WERI-Rb-1 (cell line): ENCODE measurements at regions not wholly inside any gene's neighbourhood (a gene's known extent, or its start where the extent isn't known, plus 50 kb on each side); places are given as distances from the start of the nearest gene placed in this dataset.

Experiments
- DNase-seq: peaks from one replicate; pipeline ENCODE4 v3.0.0-alpha.2; 2020
- H3K27ac ChIP-seq: fragments of 250-450 bp; sonication (Bioruptor Pico); 2 replicates; pipeline ENCODE4 v1.5.1; 2020; ENCODE audit warnings: mild to moderate bottlenecking, moderate library complexity
- H3K27me3 ChIP-seq: fragments of 250-450 bp; sonication (Bioruptor Pico); 2 replicates; pipeline ENCODE4 v1.5.1; 2021; ENCODE audit warnings: mild to moderate bottlenecking, low read depth, moderate library complexity; ENCODE audit not compliant: insufficient read depth, severe bottlenecking
- H3K36me3 ChIP-seq: fragments of 250-450 bp; sonication (Bioruptor Pico); 2 replicates; pipeline ENCODE4 v1.5.1; 2020; ENCODE audit warnings: mild to moderate bottlenecking, moderate library complexity
- H3K4me3 ChIP-seq: 2 replicates; pipeline ENCODE4 v1.5.1; 2011; ENCODE audit warnings: low read depth, mild to moderate bottlenecking, control low read depth, low read length
- H3K9me3 ChIP-seq: fragments of 250-450 bp; sonication (Bioruptor Pico); 2 replicates; pipeline ENCODE4 v1.5.1; 2021; ENCODE audit warnings: mild to moderate bottlenecking, moderate library complexity; ENCODE audit not compliant: severe bottlenecking
- TF ChIP-seq, protein P1 (sequence below): IDR thresholded peaks from 2 replicates; pipeline ENCODE4 v1.5.1; 2011; ENCODE audit warnings: low read depth, mild to moderate bottlenecking, control low read depth, inconsistent platforms, low read length

DNA sequence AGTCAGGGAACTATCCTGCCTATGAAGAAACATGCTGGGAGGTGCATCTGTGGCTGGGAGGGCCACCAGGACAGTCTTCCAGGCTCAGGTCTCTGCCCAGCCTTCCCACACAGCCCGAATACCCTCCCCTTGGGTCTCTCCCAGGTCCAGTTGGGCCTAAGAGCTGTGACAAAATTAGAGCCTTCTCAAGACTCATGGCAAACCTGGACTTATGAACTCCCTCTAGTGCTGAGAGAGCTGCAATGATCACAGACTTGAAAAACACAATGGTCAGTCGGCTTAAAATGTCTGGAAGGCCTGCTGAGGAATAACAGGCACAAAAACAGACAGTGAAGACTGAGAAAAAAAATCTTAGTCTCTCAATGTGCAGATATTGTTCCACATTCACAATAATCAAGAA, 325.1 kb downstream of the BRINP2 start:
- no peaks in the 10 kb centered on the region for H3K9me3 ChIP-seq
- TF ChIP-seq, protein P1, sequence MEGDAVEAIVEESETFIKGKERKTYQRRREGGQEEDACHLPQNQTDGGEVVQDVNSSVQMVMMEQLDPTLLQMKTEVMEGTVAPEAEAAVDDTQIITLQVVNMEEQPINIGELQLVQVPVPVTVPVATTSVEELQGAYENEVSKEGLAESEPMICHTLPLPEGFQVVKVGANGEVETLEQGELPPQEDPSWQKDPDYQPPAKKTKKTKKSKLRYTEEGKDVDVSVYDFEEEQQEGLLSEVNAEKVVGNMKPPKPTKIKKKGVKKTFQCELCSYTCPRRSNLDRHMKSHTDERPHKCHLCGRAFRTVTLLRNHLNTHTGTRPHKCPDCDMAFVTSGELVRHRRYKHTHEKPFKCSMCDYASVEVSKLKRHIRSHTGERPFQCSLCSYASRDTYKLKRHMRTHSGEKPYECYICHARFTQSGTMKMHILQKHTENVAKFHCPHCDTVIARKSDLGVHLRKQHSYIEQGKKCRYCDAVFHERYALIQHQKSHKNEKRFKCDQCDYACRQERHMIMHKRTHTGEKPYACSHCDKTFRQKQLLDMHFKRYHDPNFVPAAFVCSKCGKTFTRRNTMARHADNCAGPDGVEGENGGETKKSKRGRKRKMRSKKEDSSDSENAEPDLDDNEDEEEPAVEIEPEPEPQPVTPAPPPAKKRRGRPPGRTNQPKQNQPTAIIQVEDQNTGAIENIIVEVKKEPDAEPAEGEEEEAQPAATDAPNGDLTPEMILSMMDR: 0 out of 2 replicates have a peak, but pooled peaks have one; percentile 27
- no peak for DNase-seq
- H3K27ac ChIP-seq: no peak overlapping the region
- H3K27me3 ChIP-seq: no peaks in the 10 kb centered on the region
- no peak overlapping the region for H3K4me3 ChIP-seq
- H3K36me3 ChIP-seq: no peaks in the 10 kb centered on the region

DNA sequence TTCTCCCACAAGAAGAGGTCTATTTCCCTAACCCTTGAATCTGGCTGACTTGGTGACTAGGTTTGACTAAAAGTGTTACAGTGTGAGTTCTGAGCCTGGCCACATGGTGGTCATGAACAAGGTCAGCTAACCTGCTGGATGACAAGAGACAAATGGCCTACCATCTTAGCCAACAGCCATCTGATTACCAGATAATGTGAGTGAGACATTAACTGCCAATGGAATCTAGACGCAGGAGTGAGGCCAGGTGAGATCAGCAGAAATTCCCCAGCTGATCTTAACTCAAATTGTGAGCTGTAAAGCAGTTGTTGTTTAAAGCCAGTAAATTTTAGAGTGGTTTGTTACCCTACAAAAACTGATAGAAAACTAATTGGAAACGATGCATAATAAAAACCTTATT, 320.0 kb downstream of the BRINP2 start:
- TF ChIP-seq, protein P1: no peak
- no peak overlapping the region for H3K4me3 ChIP-seq
- no peaks in the 10 kb centered on the region for H3K9me3 ChIP-seq
- H3K27me3 ChIP-seq: no peaks in the 10 kb centered on the region
- no peaks in the 10 kb centered on the region for H3K36me3 ChIP-seq
- no peak overlapping the region for H3K27ac ChIP-seq
- no peak for DNase-seq

DNA sequence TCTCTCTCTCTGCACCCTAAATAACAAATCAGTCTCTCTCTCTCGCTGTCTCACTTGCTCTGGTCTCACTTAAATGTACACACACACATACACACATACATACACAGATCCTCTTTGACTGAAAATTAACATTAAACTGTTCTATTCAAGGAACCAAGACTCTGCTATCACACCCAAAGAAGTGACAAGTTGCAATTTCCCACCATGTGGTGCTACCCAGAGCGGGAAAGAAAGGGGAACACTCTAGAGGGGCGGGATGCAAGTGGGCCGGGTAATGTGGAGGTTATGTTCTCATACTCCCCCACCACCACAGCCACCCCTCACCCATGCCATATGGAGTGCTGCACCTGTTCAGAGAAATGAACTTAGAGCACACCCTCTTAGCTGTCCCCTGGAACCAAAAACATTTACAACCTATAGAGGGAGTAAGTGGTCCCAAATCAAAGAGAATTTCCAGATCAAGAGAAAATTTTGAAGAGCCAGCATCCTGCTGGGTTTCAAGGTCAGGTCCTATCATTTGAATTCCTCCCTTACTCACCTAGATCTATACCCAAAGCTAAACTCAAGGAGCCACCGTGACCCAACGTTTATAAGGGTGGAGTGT, 319.4 kb downstream of the BRINP2 start:
- TF ChIP-seq, protein P1: no peak
- no peak overlapping the region for H3K27ac ChIP-seq
- peak; percentile 28 for DNase-seq

DNA sequence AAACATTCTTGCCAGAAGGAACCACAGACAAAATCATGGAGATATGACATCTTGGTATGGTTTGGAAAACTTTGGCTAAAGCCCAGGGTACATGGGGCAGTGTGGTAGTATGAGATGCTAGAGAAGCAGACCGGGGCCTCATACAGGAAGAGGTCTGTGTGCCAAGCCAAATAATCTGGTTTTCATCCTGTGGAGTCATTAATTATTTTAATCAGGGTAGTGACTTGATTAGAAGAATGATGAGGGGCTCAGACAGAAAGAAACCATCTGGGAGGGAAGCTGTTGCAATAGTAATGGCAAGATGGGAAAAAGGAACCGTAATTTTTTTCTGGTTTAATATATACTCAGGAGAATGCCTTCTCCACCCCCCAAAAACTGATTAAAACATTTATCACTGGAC, 318.0 kb downstream of the BRINP2 start:
- H3K27me3 ChIP-seq: no peaks in the 10 kb centered on the region
- H3K4me3 ChIP-seq: no peak overlapping the region
- H3K36me3 ChIP-seq: no peaks in the 10 kb centered on the region
- no peaks in the 10 kb centered on the region for H3K9me3 ChIP-seq
- no peak for DNase-seq
- TF ChIP-seq, protein P1: no peak
- no peak overlapping the region for H3K27ac ChIP-seq

More for the DNA sequence above, 319.4 kb downstream of the BRINP2 start:
- no peak overlapping the region for H3K4me3 ChIP-seq
- no peaks in the 10 kb centered on the region for H3K9me3 ChIP-seq
- H3K36me3 ChIP-seq: no peaks in the 10 kb centered on the region
- H3K27me3 ChIP-seq: no peaks in the 10 kb centered on the region

DNA sequence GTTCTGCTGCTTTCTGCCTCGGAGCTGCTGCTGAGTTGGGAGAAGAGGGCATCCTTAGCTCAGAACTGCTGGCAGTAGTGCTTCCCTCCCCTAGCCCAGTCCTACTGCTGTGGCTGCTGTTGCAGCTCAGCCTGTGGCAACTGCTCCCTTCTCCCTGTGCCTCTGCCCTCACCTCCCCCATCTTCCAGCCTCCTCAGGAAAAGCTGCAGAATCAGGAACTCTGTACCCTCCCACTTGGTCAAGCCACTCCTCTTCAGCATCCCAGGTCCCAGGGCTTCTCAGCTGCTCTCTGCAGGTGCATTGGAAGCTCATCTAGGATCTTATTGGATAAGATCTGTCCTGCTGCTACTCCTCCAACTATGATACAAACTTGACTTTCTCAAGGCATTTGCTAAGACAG, 316.7 kb downstream of the BRINP2 start:
- TF ChIP-seq, protein P1: no peak

DNA sequence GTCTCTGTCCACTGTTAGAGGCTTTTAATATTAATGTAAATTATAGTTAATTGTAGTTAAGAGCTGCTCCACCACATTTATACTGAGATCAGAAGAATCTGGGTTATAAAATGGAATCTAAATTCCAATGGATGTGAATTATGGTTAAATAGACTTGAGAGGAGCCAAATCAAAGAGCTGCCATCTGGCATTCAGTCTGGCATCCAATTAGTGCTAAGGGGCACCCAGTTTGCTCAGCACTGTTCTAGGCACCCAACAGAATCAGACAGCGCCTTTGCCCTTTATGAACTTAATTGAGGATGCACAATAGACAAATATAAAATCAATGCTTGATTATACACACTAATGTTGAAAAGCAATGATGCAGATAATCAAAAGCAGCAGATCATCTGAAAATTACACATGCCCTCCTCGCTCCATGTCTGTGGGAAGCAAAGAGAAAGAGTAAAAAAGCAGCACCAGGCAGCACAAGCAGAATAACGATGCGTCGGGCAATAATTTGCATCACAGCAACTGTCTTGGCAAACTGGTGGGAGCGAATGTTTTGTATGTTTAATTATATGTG, 310.1 kb downstream of the BRINP2 start:
- TF ChIP-seq, protein P1: no peak
- H3K36me3 ChIP-seq: no peaks in the 10 kb centered on the region
- DNase-seq: no peak
- H3K27me3 ChIP-seq: no peaks in the 10 kb centered on the region
- no peaks in the 10 kb centered on the region for H3K9me3 ChIP-seq
- H3K4me3 ChIP-seq: no peak overlapping the region
- H3K27ac ChIP-seq: no peak overlapping the region

More for the DNA sequence above, 316.7 kb downstream of the BRINP2 start:
- no peak overlapping the region for H3K4me3 ChIP-seq
- no peaks in the 10 kb centered on the region for H3K27me3 ChIP-seq
- H3K27ac ChIP-seq: no peak overlapping the region
- no peaks in the 10 kb centered on the region for H3K36me3 ChIP-seq
- DNase-seq: peak; percentile 15
- no peaks in the 10 kb centered on the region for H3K9me3 ChIP-seq
